ENCODE measurements at regions not wholly inside any gene's neighbourhood (a gene's known extent, or its start where the extent isn't known, plus 50 kb on each side); places are given as distances from the start of the nearest gene placed in this dataset.

GRCh38 chr9:38213631-38214299 is 144.7 kb upstream of the SHB start:
- no peaks in the 10 kb centered on the region for H3K79me2 ChIP-seq (ENCODE audit: low read length)
- no TSS peak for BruUV-seq (replicated peaks)
- ChIA-PET POLR2A (ENCODE audit: unreplicated experiment) (no interaction called here), CTCF (interaction anchor here (0.7 kb wide), 1 partner anchor 755 kb away, joined by 3 read pairs; no protein-coding TSS in a partner anchor)
- TF ChIP-seq EZH2 (IDR thresholded peaks at IDR 0.05; ENCODE audit: low read length, unreplicated experiment) (no peak), EZH2phosphoT487 (IDR thresholded peaks at IDR 0.05; ENCODE audit: borderline replicate concordance, low read length) (no peak), CTCF (conservative IDR thresholded peaks at IDR 0.05; ENCODE audit: low read depth, low read length) (no peak)
- H3K27ac ChIP-seq (ENCODE audit: low read length) = no peak overlapping the region
- no peak for ATAC-seq
- no peaks in the 10 kb centered on the region for H3K9me2 ChIP-seq (replicated peaks; ENCODE audit: low read length)
- no peaks in the 10 kb centered on the region for H3K4me1 ChIP-seq (ENCODE audit: insufficient read depth, low read length)
- no peaks in the 10 kb centered on the region for H3K9me3 ChIP-seq (ENCODE audit: low read length)
- no peak for DNase-seq
- intact Hi-C loops (cut with micrococcal nuclease) = no loop called here
- H3K27me3 ChIP-seq (ENCODE audit: low read length) = no peaks in the 10 kb centered on the region
- H3K9ac ChIP-seq (ENCODE audit: low read length) = no peak overlapping the region
- no peaks in the 10 kb centered on the region for H3K36me3 ChIP-seq (ENCODE audit: low read depth, low read length)
- H3F3A ChIP-seq (ENCODE audit: low read length, unreplicated experiment) = no peaks in the 10 kb centered on the region
- H4K20me1 ChIP-seq (ENCODE audit: low read length) = no peaks in the 10 kb centered on the region
- no peak overlapping the region for H3K4me2 ChIP-seq (ENCODE audit: low read length)
- H2AFZ ChIP-seq (ENCODE audit: low read length) = no peak overlapping the region
- H3K4me3 ChIP-seq (ENCODE audit: low read length) = no peak overlapping the region

- Histone ChIP-seq H3K4me2 (ENCODE audit: low read length) (no peak overlapping the region), H3K9me3 (ENCODE audit: low read length) (no peaks in the 10 kb centered on the region), H3K4me3 (ENCODE audit: low read length) (no peak overlapping the region), H3K27me3 (ENCODE audit: low read length) (no peaks in the 10 kb centered on the region), H3F3A (ENCODE audit: low read length, unreplicated experiment) (no peaks in the 10 kb centered on the region), H3K4me1 (ENCODE audit: insufficient read depth, low read length) (no peaks in the 10 kb centered on the region), H3K27ac (ENCODE audit: low read length) (no peak overlapping the region), H3K9me2 (replicated peaks; ENCODE audit: low read length) (no peaks in the 10 kb centered on the region), H3K79me2 (ENCODE audit: low read length) (no peaks in the 10 kb centered on the region), H4K20me1 (ENCODE audit: low read length) (no peaks in the 10 kb centered on the region), H3K36me3 (ENCODE audit: low read depth, low read length) (no peaks in the 10 kb centered on the region), H3K9ac (ENCODE audit: low read length) (no peak overlapping the region), H2AFZ (ENCODE audit: low read length) (no peak overlapping the region)
- ChIA-PET POLR2A (ENCODE audit: unreplicated experiment) (no interaction called here), CTCF (no interaction called here)
- no peak for ATAC-seq
- intact Hi-C loops (cut with micrococcal nuclease) = no loop called here
- TF ChIP-seq EZH2 (IDR thresholded peaks at IDR 0.05; ENCODE audit: low read length, unreplicated experiment) = no peak
- no peak for TF ChIP-seq CTCF (conservative IDR thresholded peaks at IDR 0.05; ENCODE audit: low read depth, low read length)
- TF ChIP-seq EZH2phosphoT487 (IDR thresholded peaks at IDR 0.05; ENCODE audit: borderline replicate concordance, low read length) = no peak
- BruUV-seq (replicated peaks) = no TSS peak
- DNase-seq = no peak
Observed at GRCh38 chr9:38212016-38212415, 143.0 kb upstream of the SHB start.

- ChIA-PET CTCF (no interaction called here), POLR2A (ENCODE audit: unreplicated experiment) (no interaction called here)
- no peak for ATAC-seq
- no TSS peak for BruUV-seq (replicated peaks)
- H3K27me3 ChIP-seq (ENCODE audit: low read length) = no peaks in the 10 kb centered on the region
- no peak for DNase-seq
- H3K79me2 ChIP-seq (ENCODE audit: low read length) = no peaks in the 10 kb centered on the region
- intact Hi-C loops (cut with micrococcal nuclease) = no loop called here
- no peaks in the 10 kb centered on the region for H3K4me1 ChIP-seq (ENCODE audit: insufficient read depth, low read length)
- no peaks in the 10 kb centered on the region for H3K36me3 ChIP-seq (ENCODE audit: low read depth, low read length)
- H4K20me1 ChIP-seq (ENCODE audit: low read length) = no peaks in the 10 kb centered on the region
- no peak overlapping the region for H3K4me2 ChIP-seq (ENCODE audit: low read length)
- TF ChIP-seq CTCF (conservative IDR thresholded peaks at IDR 0.05; ENCODE audit: low read depth, low read length) (no peak), EZH2phosphoT487 (IDR thresholded peaks at IDR 0.05; ENCODE audit: borderline replicate concordance, low read length) (no peak), EZH2 (IDR thresholded peaks at IDR 0.05; ENCODE audit: low read length, unreplicated experiment) (no peak)
- no peaks in the 10 kb centered on the region for H3K9me3 ChIP-seq (ENCODE audit: low read length)
- no peak overlapping the region for H3K9ac ChIP-seq (ENCODE audit: low read length)
- no peak overlapping the region for H2AFZ ChIP-seq (ENCODE audit: low read length)
- no peak overlapping the region for H3K4me3 ChIP-seq (ENCODE audit: low read length)
- H3F3A ChIP-seq (ENCODE audit: low read length, unreplicated experiment) = no peaks in the 10 kb centered on the region
- no peak overlapping the region for H3K27ac ChIP-seq (ENCODE audit: low read length)
- no peaks in the 10 kb centered on the region for H3K9me2 ChIP-seq (replicated peaks; ENCODE audit: low read length)
Observed at GRCh38 chr9:38211002-38211401, 142.0 kb upstream of the SHB start.

Measured in PC-3 (cell line).